ENCODE measurements at regions not wholly inside any gene's neighbourhood (a gene's known extent, or its start where the extent isn't known, plus 50 kb on each side); places are given as distances from the start of the nearest gene placed in this dataset.

DNA sequence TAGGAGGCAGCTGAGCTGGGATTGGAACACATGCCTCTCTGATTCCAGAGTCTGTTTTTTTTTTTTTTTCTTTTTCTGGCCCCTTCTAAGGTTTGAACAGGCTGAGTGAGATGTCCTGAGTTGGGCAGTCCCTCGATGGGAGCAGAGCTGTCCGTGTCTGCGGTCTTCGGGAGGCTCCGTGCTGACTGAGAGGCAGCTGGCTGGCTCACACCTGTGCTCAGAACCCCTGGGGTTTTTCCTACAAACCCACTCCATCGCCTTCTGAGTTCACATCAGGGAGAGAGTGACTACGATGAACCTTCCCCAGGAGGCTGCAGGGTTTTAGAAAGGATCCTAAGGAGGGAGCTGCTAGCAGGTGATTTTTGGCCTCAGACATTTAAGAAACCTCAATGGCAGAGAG lies 92.5 kb downstream of the IRF8 start:
- no peak for DNase-seq

DNA sequence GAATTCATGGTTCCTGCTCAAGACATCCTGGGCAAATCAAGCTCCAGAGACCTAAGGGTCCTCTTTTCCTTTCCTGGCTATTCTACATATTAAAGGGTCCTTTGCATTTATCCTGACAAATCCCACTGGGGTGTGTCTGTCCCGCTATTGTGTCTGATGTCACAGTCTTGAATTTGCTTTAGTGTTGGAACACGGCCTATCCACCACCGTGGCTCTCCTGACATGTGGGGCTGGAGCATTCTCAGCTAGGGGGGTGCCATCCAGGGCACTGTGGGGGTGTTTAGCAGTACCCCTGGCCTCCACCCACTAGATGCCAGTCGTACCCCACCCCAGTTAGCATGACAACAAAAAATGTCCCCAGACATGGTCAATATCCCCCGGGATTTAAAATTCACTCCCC lies 92.9 kb downstream of the IRF8 start:
- DNase-seq = no peak

DNA sequence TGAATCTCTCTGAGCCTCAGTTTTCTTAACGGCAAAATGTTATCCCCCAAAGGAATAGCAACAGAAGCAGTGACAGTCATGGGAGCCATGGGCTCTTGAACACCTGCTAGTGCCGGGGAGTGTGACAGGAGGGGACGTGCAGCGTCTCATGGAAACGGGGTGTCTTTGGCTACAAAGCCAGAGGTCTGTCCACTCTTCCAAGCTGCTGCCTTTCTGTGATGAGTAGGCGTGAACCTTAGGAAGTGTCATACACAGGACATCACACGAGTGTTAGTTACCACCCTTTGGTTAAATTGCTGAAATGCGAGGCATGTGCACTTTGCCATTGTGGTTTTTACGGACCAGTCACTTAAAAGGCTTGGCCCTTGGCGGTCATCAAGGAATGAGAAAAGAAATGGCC lies 93.4 kb downstream of the IRF8 start:
- no peak for DNase-seq

DNA sequence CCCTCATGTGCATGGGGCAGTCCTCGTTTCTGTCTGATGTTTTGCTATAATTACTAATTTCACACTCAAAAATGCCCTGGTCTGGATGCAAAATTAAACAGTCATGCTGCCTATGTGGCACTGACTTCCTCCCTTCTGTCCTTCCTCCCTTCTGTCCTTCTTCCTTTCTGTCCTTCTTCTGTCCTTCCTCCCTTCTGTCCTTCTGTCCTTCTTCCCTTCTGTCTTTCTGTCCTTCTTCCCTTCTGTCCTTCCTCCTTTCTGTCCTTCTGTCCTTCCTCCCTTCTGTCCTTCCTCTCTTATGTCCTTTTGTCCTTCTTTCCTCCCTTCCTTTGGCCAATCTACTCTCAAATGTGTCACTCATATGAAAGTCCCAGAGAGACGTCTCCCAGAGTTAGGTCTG lies 93.8 kb downstream of the IRF8 start:
- DNase-seq = no peak

DNA sequence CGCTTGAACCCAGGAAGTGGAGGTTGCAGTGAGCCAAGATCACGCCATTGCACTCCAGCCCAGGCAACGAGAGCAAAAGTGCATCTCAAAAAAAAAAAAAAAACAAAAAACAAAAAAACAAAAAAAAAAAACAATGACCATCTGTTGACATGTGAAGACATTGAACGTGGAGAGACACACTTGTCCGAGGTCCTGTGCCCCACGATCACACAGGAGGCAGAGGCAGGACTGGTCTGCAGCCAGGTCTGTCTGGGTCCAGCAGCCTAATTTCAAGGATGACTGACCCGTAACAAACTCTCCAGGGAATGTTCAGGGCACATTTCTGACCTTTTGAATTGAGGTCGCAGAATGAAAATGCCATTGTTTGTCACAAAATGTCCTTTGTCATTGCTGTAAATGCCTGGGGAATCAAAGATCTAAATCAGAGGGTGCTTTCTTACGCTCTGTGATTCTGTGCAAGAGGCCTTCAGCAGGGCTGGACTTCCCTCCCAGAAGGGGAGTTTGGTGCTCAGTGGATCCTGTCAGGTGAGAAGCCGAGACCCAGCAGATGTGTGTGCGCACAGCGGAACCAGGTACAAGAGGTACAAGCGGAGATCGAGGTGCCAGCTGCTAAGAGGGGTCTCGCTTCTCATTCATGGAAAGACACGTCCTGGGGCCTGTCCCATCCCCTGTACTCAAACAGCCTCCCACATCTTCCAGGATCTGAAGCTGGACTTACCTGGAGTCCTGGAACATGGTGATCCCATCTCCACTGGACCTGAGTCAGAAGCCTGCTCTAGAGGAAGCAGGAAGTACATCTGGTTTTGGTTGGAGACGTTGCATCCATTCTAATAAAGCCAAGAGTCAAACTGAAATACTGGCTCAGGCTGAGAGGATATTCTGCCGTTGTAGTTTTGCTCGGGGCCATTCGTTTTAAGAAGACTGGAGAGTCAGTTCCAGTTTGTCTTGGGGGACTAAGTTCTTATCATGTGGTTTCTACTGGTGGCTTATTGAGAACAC lies 95.8 kb downstream of the IRF8 start:
- DNase-seq = no peak

DNA sequence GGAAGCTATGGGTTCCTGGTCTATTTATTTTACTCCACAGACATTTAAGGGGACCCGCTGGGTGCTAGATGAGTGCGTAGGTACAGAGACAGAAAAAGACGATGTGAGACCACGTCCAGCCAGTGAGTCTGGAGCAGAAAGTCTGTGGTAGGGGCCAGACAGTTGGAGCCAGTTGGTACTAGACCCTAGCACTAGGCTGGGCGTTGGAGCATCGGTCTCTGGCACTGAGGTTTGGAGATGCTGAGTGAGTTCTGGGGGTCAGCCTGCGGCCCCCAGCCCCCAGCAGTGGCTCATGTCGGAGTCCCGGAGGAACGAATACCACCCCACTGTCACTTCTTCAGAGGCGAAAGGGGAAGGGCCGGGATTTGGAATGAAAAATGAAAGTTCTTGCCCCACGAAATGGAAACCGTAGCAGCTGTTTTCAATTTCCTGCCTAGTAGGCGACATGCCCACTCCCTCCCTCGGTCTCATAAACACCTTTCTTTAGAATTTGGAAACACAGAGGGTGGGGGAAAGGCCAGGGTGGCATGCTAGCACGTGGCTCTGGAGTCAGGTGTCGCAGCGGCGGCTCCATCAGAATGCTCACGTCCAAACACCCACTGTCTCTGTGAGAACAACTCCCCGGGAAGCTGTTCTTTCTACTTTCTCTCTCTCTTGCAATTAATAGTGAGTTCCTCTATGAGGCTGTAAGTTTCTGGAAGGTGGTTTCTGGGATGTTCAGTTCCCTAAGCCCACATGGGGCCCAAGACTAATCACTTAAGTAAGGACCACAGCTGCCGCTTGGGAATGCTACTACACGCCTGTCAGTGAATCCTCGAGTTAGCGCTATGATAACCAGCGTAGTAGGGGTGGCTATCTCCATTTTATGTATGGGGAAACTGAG lies 96.8 kb downstream of the IRF8 start:
- DNase-seq = no peak

DNA sequence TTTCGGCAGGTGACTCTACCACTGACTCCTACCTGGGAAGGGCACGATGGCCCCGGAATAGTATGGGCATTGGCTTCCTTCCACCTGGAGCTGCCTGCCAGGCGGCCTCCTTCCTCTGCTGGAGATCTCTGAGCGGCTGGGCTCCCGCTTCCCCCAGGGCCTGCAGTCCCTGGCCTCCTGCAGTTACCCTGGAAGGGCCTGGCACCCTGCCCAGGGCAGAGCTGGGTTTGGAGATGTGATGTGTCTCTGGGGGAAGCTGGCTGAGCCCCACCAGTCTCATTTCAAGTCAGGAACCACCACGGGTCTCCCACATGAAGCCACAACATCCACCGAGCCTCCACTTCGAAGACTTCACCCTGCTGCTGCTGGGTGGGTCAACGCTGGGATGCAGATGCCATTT lies 97.9 kb downstream of the IRF8 start:
- no peak for DNase-seq

DNA sequence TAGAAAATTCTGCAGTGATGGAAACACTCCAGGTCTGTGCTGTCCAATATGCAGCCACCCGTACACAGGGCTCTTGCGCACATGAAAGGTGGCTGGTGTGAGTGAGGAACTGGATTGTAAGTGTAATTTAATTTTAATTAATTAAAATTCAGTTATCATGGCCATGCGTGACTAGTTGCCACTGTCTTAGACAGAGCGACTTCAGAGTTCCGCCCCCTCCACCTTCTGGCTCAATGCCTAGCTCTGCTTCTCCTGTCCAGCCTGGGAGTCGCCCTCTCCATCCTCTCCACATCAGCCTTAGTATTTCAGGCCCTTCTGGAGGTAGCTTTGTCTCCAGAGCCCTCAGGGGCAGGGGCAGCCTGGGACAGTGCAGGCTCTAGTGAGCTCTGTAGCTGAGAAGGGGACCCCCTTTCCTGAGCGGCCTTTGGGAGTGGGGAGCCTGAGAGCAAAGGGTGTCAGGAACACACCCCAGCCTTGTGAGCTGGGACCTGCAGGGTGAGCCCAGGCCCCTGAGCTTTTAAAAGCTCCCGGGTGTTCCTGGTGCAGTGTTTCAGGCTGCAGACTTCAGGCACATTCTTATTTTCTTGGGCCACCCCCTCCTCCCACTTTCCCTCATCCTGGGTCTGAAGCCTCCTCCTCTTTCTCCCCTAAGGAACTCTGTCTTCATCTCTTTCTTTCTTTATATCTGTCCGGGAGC lies 99.4 kb downstream of the IRF8 start:
- DNase-seq = no peak

DNA sequence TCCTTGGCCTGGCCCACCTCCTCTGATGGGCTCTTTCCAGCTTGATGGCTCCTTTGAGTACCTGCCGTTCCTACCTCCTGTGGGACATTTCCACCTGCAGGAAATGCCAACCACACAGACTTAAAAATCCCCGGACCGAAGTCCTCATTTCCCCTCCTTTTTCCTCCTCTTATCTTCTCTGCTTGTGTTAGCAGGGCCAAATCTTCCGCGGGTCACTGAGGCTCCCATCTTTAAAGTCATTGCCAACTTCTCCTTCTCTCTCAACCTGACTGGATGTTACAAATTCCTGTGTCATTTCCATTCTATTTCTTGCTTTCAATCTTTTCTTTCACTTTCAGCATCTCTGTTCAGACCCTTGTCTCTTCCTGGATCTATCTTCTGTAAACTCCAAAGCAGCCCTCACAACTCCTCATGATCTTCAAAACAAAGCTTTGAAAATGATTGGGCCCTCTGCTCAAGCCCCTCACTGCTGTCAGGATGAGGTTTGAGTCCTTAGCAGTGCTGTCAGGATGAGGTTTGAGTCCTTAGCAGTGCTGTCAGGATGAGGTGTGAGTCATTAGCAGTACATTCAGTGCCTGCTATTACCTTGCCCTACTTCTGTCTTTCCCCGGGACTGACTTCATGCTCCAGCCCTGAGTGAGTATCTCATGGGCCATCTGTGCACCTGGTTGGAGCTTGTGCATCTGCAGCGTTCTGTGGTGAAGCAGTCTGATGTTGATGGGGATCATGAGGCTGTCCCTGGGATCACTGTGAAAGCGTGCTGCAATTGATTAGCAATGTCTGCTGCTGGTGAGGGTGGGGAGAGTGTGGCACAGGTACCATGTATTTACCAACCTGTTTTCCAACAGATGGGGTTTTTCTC lies 100.1 kb downstream of the IRF8 start:
- no peak for DNase-seq

DNA sequence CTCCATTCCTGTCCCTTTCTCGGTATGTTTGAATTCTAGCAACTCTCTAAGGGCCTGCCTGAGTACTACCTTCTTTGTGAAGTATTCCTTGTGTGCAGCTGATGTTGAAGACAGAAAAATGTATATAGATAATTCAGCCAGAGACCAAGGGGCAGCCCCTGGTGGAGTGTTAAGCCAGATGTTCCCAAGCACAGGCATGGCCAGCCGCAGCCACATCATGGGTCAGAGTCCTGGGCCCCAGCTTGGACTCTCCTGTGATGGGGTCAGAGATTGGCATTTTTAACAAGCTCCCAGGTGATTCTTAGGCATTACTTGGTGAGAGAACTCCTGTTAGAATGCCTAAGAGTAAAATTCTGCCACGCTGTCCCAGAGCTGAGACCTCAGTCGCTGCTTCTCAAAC lies 100.8 kb downstream of the IRF8 start:
- DNase-seq = no peak

DNA sequence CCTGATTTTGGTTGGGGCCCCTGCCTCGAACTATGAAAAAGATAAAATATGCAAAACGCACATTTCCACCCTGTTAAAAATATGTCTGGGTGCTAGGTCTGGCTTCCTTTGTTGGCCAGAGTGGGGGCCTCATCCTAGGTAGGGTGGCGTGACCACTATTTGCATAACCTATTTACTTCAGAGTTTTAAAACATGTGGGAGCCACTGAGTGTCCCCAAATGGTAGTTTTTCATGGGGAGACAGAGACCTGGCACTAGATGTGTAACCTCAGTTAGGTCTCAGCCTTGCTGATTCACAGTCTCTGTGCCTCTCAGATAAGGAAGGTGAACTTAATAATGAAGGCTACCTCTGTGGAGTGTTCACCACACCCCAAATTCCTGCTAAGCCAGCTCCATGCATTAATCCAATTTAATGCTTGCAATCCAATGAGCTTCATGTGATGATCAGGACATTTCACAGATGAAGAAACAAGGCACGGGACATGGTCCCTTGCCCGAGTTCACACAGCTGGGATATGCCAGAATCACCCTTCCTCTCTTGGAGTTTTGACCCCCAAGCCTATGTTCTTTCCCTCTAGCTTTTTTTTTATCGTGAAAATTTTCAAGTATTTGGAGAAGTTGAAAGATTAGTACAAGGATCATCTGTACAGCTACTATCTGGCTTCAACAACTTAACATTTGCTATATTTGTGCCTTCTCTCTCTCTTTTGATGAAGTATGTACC lies 103.4 kb downstream of the IRF8 start:
- DNase-seq = no peak

DNA sequence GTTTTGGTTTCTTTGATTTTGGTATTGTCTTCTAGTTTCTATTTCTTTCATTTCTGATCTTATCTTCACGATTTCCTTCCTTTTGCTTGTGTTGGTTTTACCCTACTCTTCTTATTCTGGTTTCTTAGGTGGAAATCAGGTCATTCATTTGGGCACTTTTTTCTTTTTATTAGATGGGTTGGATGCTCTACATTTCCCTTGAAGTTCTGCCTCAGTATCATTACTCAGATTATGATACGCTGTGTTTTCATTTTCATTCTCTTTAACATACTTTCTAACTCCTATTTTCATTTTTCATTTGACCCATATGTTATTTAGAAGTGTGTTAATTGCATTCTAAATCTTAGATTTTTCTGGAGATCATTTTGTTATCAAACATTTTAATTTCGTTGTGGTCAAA lies 108.6 kb downstream of the IRF8 start:
- no peak for DNase-seq

DNA sequence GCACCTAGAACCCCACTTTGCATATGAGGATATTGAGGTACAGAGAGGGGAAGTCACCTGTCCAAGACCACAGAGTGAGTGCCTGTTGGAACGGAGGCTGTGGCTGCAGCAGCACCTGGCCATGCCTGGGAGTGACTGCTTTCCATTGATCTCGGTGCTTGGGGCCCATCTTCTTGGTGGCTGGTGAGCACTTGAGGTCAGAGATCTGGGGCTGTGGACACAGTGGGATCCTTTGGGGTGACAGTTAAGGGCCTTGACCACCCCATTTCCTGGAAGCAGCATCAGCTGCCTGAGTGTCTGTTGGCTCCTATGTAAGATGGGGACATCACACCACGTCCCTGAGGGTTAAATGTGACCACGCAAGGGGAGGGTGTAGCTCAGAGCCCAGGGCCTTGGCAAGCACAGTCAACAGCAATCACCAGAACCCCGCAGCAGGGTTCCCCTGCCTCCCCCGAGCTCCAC lies 111.7 kb downstream of the IRF8 start:
- no peak for DNase-seq

DNA sequence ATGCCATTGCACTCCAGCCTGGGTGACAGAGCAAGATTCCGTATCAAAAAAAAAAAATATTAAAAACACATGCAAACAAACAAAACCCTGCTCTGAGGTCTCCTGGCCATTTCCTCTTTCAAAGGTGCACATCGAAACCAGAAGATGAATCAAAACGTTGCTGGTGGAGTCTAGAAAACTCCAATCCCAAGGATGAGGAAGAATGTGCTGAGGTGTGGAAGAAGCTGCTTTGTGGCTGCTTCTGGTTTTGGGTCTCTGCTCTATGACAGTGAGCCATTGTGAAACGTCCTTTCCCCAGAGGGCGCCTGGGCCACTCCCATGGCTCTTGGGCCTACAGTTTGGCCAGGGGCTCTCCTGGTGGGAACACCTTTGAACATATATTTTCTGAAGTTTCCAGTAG lies 112.6 kb downstream of the IRF8 start:
- DNase-seq = no peak

DNA sequence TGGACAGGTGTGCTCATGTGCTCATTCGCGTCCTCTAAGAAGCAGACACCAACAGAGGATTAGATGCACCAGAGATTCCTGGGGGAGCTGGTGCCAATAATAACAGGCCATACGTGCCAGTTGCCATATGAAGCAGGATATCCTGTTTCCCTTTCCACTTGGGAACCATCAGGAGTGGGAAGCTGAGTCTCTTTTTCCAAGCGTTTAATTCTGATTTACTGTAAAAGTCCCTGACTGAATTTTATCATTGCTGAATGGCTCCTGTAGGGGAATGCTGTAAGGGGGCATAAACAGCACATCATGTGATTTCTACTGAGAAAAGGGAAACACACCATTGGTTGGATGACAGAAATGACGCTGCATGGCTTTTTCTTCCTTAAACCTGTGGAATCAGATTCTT lies 113.3 kb downstream of the IRF8 start:
- DNase-seq = no peak

DNA sequence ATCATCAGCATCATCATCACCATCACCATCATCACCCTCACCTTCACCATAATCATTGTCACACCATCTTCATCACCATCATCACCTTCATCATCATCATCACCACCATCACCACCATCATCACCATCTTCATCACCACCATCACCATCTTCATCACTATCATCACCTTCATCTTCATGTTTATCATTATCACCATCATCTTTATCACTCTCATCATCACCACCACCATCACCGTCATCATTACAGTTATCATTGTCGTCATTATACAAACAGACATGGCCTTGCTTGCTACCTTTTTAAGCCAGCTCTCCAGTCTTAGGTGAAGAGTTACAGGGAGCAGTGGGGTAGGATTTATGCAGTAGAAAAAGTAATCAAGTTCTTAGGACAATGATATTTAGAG lies 114.9 kb downstream of the IRF8 start:
- no peak for DNase-seq

DNA sequence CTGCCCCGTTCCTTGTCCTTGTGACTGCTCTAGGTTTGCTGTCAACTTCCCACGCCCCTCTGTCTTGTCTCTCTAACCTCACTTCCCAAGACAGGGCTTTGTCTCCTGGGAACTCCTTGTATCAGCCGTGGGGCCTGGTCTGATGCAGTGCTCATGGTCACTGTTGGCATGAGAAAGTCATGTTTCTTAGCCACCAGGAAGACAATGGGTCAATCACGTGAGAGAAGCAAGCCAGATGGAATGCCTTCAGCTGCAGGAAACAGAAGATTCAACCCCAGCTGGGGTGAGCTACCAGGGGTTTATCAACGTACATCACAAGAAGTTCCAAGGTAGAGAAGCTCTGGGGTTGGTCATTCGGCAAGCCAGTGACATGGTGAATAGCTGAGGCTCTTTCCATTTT lies 116.6 kb downstream of the IRF8 start:
- no peak for DNase-seq

DNA sequence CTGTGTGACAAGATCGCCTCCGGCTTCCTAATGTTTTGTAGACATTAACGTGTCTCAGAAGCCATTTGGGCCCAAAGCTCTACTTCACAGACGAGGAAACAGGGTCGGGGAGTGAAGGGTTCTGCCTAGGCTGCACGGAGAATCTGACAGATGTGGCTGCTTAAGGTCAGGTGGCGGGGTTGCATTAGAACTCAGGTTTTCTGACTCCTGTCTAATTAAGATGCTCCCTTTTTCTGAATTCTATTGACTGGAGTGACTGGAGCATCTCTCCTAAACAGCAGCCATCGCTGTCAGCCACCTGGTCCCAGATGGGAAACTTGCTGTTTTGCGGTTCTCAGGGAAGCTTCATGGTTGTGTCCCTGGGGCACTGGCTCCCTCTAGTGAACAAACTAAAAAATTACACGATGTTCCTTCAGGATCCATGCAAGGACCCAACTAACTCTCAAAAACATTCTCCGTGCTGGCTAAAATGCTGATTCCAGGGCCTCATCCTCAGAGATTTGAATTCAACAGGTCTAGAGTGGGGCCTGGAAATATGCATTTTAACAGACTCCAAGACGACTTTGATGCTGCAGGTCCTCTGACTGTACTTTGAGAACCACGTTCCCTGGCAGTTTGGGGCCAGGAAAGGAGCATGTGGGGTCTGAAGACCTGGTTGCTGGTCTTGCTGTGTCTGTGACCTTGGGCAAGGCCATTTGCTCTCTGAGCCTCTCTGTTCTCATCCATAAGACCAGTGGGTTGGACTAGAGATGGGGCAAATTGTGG lies 117.4 kb downstream of the IRF8 start:
- DNase-seq = peak; percentile 58

DNA sequence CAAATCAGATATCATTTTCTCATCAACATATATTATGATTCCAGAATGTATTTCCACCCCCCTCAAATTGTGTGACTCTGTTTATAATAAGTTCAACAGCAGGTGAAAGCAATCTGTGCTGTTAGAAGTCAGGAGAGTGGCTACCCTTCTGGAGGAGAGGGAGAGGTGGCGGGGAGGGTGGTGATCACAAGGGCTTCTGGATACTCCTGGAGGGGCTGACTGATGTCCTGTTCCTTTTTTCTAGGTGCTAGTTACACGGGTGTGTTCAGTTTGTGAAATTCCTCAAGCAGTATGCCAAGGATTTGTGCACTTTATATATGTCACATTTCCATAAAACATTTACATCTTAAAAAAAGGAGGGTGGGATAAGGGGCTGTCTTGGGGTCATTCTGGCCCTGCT lies 119.1 kb downstream of the IRF8 start:
- DNase-seq = no peak

DNA sequence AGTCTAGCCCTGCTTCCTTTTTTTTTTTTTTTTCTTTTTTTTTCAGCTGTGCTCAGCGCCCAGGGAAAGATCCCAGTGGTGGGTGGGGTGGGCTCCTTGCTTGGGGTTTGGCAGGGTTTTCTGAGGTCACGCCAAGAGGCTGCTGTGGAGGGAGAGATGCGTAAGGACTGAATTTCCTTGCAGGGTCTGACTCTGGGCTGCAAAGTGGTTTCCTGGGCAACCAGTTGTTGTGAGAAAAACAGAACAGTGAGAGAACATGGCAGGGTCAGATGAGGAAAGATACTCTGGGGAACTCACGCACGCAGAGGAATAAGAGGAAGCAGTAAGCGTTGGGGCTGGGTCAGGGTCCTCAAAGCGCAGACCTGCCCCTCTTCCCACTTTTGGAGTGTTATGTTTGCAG lies 119.5 kb downstream of the IRF8 start:
- DNase-seq = peak; percentile 74

DNA sequence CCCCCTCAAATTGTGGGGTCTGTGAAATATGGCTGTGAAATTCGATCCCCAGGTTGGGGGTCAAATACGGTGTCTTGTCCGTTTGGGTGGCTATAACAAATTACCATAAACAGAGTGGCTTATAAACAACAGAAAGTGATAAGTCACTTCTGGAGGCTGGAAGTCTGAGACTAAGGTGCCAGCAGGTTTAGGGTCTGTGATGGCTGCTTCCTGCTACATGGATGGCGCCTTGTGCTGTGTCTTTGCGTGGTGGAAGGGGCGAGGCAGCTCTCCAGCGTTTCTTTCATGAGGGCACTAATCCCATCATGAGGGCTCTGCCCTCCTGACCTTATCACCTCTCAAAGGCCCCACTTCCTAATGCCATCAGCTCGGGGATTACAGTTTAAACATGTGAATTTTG lies 120.0 kb downstream of the IRF8 start:
- DNase-seq = no peak

All from left hindlimb (tissue), 1 donor.